H1 (cell line): ENCODE measurements at regions not wholly inside any gene's neighbourhood (a gene's known extent, or its start where the extent isn't known, plus 50 kb on each side); places are given as distances from the start of the nearest gene placed in this dataset.

Source experiments
- CTCF ChIA-PET: fragments of 300-600 bp; sonication (Branson Sonifier 250); formaldehyde crosslinking; loops from one replicate; lab custom pipeline; 2021; ENCODE audit not compliant: partially characterized antibody; lab: Charles Lee
- POLR2A ChIA-PET: fragments of 300-600 bp; sonication (Branson Sonifier 250); formaldehyde crosslinking; loops from one replicate; lab custom pipeline; 2021; ENCODE audit warnings: inconsistent platforms; ENCODE audit not compliant: partially characterized antibody; lab: Charles Lee
- DNase-seq, 2 experiments: peaks; one replicate each; pipeline versions ENCODE4 v3.0.0 to v3.0.0-alpha.2; 2010 to 2022; ENCODE audit warnings: low spot score in 2 of 2, low read depth in 1 of 2, mixed read lengths in 1 of 2
- FAIRE-seq: peaks from 2 replicates; lab custom pipeline; 2011; peaks lifted over from hg19 to GRCh38; lab: Jason Lieb, UNC
- H2AFZ ChIP-seq: 2 replicates; pipeline ENCODE4 v1.8.1; 2012; ENCODE audit warnings: low read length, inconsistent platforms
- H2AK5ac ChIP-seq: 2 replicates; pipeline ENCODE4 v1.6.1; 2013; ENCODE audit warnings: low read depth, low read length
- H2BK120ac ChIP-seq: replicated peaks from 2 replicates; pipeline ENCODE3; 2013; ENCODE audit warnings: low read depth, low read length, inconsistent platforms
- H2BK12ac ChIP-seq: 2 replicates; pipeline ENCODE4 v1.6.1; 2013; ENCODE audit warnings: low read depth, low read length
- H2BK15ac ChIP-seq: 2 replicates; pipeline ENCODE4 v1.6.1; 2013; ENCODE audit warnings: low read length
- H2BK20ac ChIP-seq: 2 replicates; pipeline ENCODE4 v1.6.1; 2013; ENCODE audit warnings: low read length
- H2BK5ac ChIP-seq: 2 replicates; pipeline ENCODE4 v1.6.1; 2013; ENCODE audit warnings: low read depth, low read length
- H3K14ac ChIP-seq: 2 replicates; pipeline ENCODE4 v1.6.1; 2013; ENCODE audit warnings: inconsistent platforms; ENCODE audit not compliant: insufficient read length
- H3K18ac ChIP-seq: 2 replicates; pipeline ENCODE4 v1.6.1; 2013; ENCODE audit warnings: low read length; ENCODE audit errors: extremely low read depth
- H3K23ac ChIP-seq: 2 replicates; pipeline ENCODE4 v1.6.1; 2013; ENCODE audit warnings: inconsistent platforms; ENCODE audit not compliant: insufficient read length
- H3K23me2 ChIP-seq: 2 replicates; pipeline ENCODE4 v1.6.1; 2013; ENCODE audit warnings: low read depth, low read length
- H3K27ac ChIP-seq: 2 replicates; pipeline ENCODE4 v1.6.1; 2011; ENCODE audit warnings: low read depth, low read length, inconsistent platforms
- H3K27me3 ChIP-seq, 4 experiments: replicated peaks in 1 of 4; 1 replicate in 1 of 4; 2 replicates in 3 of 4; pipeline versions ENCODE4 v1.6.1 to v1.8.1; 2011 to 2013; ENCODE audit warnings: low read length in 3 of 4, mild to moderate bottlenecking in 3 of 4, inconsistent platforms in 2 of 4, mixed read lengths in 2 of 4, moderate library complexity in 1 of 4; ENCODE audit not compliant: control insufficient read depth in 3 of 4, insufficient read depth in 3 of 4; ENCODE audit errors: extremely low read depth in 1 of 4
- H3K36me3 ChIP-seq, 4 experiments: 2 replicates each; pipeline versions ENCODE4 v1.6.1 to v1.8.1; 2011 to 2013; ENCODE audit warnings: mild to moderate bottlenecking in 4 of 4, low read length in 3 of 4, moderate library complexity in 2 of 4, control low read depth in 1 of 4, inconsistent platforms in 1 of 4; ENCODE audit not compliant: insufficient read depth in 4 of 4, control insufficient read depth in 2 of 4
- H3K4ac ChIP-seq: replicated peaks from 2 replicates; pipeline ENCODE3; 2013; ENCODE audit warnings: low read length, low read depth, mixed read lengths, inconsistent platforms; ENCODE audit not compliant: insufficient read length
- H3K4me1 ChIP-seq, 4 experiments: replicated peaks in 1 of 4; 1 replicate in 1 of 4; 2 replicates in 3 of 4; pipeline versions ENCODE4 v1.6.1 to v1.8.1; 2011 to 2013; ENCODE audit warnings: low read length in 3 of 4, inconsistent platforms in 2 of 4, mixed read lengths in 1 of 4; ENCODE audit not compliant: insufficient read depth in 4 of 4, control insufficient read depth in 3 of 4
- H3K4me2 ChIP-seq, 2 experiments: 2 replicates each; pipeline versions ENCODE4 v1.6.1 to v1.8.1; 2011 to 2013; ENCODE audit warnings: low read depth in 2 of 2, low read length in 2 of 2, control low read depth in 1 of 2, inconsistent platforms in 1 of 2, mild to moderate bottlenecking in 1 of 2; ENCODE audit not compliant: insufficient read depth in 1 of 2
- H3K4me3 ChIP-seq, 4 experiments: fragments of 200-600, 300-600 bp in 1 of 4; sonication (generic), shearing (Covaris generic), sonication (Bioruptor Twin) in 1 of 4; 2 replicates each; pipeline versions ENCODE4 v1.5.1 to v1.8.1; 2011 to 2016; ENCODE audit warnings: low read length in 4 of 4, low read depth in 3 of 4, control low read depth in 2 of 4, inconsistent platforms in 2 of 4, mild to moderate bottlenecking in 2 of 4, mixed read lengths in 1 of 4, moderate library complexity in 1 of 4; ENCODE audit not compliant: insufficient read depth in 2 of 4; ENCODE audit errors: extremely low read depth in 1 of 4
- H3K56ac ChIP-seq: replicated peaks from 2 replicates; pipeline ENCODE3; 2013; ENCODE audit warnings: low read depth, mild to moderate bottlenecking, mixed read lengths, low read length, inconsistent platforms; ENCODE audit not compliant: insufficient read length
- H3K79me1 ChIP-seq: 2 replicates; pipeline ENCODE4 v1.6.1; 2013; ENCODE audit warnings: low read depth, low read length, control low read depth
- H3K79me2 ChIP-seq, 2 experiments: 2 replicates each; pipeline versions ENCODE4 v1.6.1 to v1.8.1; 2012 to 2013; ENCODE audit warnings: low read length in 2 of 2, mild to moderate bottlenecking in 2 of 2, inconsistent platforms in 1 of 2; ENCODE audit not compliant: insufficient read depth in 2 of 2, control insufficient read depth in 1 of 2
- H3K9ac ChIP-seq, 4 experiments: replicated peaks in 1 of 4; 1 replicate in 1 of 4; 2 replicates in 3 of 4; pipeline versions ENCODE4 v1.6.1 to v1.8.1; 2011 to 2013; ENCODE audit warnings: low read depth in 3 of 4, low read length in 3 of 4, control low read depth in 2 of 4, mild to moderate bottlenecking in 2 of 4, moderate library complexity in 2 of 4, inconsistent platforms in 1 of 4; ENCODE audit errors: extremely low read depth in 1 of 4
- H3K9me3 ChIP-seq, 2 experiments: 2 replicates each; pipeline versions ENCODE4 v1.6.1 to v1.8.1; 2012 to 2013; ENCODE audit warnings: mild to moderate bottlenecking in 2 of 2, moderate library complexity in 2 of 2, control low read depth in 1 of 2, inconsistent platforms in 1 of 2, low read depth in 1 of 2, low read length in 1 of 2, mixed read lengths in 1 of 2; ENCODE audit not compliant: insufficient read depth in 2 of 2
- H4K20me1 ChIP-seq, 2 experiments: replicated peaks in 1 of 2; 2 replicates each; pipeline versions ENCODE3 to v1.8.1; 2011 to 2013; ENCODE audit warnings: inconsistent platforms in 2 of 2, low read length in 2 of 2, mild to moderate bottlenecking in 1 of 2; ENCODE audit not compliant: insufficient read depth in 2 of 2, control insufficient read depth in 1 of 2
- H4K5ac ChIP-seq: 2 replicates; pipeline ENCODE4 v1.6.1; 2013; ENCODE audit warnings: low read length, low read depth, mixed read lengths, inconsistent platforms; ENCODE audit not compliant: insufficient read length
- H4K8ac ChIP-seq: 2 replicates; pipeline ENCODE4 v1.8.0; 2013; ENCODE audit warnings: mild to moderate bottlenecking, moderate library complexity, low read length, inconsistent platforms; ENCODE audit not compliant: insufficient read depth; ENCODE audit errors: extremely low read depth
- H4K91ac ChIP-seq: replicated peaks from 2 replicates; pipeline ENCODE3; 2013; ENCODE audit warnings: low read length, mixed read lengths, inconsistent platforms; ENCODE audit not compliant: insufficient read length
- BRCA1 ChIP-seq: IDR thresholded peaks from 2 replicates; pipeline ENCODE4 v1.6.1; 2012; ENCODE audit warnings: low read depth, low read length, improper control_type of control experiment
- CHD2 ChIP-seq: IDR thresholded peaks from 2 replicates; pipeline ENCODE4 v1.6.1; 2012; ENCODE audit warnings: low read length, improper control_type of control experiment
- KDM4A ChIP-seq: IDR thresholded peaks from one replicate; pipeline ENCODE4 v1.7.1; 2012; ENCODE audit warnings: low read depth, mild to moderate bottlenecking, moderate library complexity, low read length, inconsistent platforms; ENCODE audit not compliant: severe bottlenecking
- SAP30 ChIP-seq: fragments of 300-600 bp; sonication (generic); IDR thresholded peaks from 2 replicates; pipeline ENCODE4 v1.7.1; 2012; ENCODE audit warnings: low read length, moderate library complexity, mild to moderate bottlenecking, inconsistent platforms; ENCODE audit not compliant: insufficient read depth, insufficient replicate concordance
- TBP ChIP-seq: IDR thresholded peaks from 2 replicates; pipeline ENCODE4 v1.6.1; 2011; ENCODE audit warnings: low read depth, low read length, improper control_type of control experiment
- TEAD4 ChIP-seq: IDR thresholded peaks from 2 replicates; pipeline ENCODE4 v1.6.1; 2012; ENCODE audit warnings: low read depth, low read length, inconsistent platforms, mixed read lengths
- WGBS, 2 experiments: shearing (Covaris generic) in 1 of 2; methylation state at CpG; one replicate each; pipeline versions ENCODE4 v1.1.6 to v1.1.7; 2013 to 2015; ENCODE audit warnings: low lambda C conversion rate in 2 of 2, mixed read lengths in 2 of 2, inconsistent platforms in 1 of 2, low coverage in 1 of 2, missing lambda C conversion rate in 1 of 2; ENCODE audit not compliant: insufficient replicate concordance in 2 of 2, insufficient coverage in 1 of 2, insufficient read length in 1 of 2; ENCODE audit errors: extremely low coverage in 1 of 2, missing lambda C conversion rate in 1 of 2; 5-methylcytosine and 5-hydroxymethylcytosine counted together

GRCh38 chr4:63795301-63795700 lies 613.9 kb downstream of the TECRL start:
- WGBS, 2 experiments = 94% methylated on average over 2 of the region's 2 CpGs; no CpG with 5 or more reads in 1 of the 2 experiments

More at GRCh38 chr4:63795301-63795700, 613.9 kb downstream of the TECRL start:
- Histone ChIP-seq H2BK12ac (no peak overlapping the region), H3K14ac (no peak overlapping the region), H4K91ac (no peak overlapping the region), H2AFZ (no peak overlapping the region), H3K9me3 (no peaks in the 10 kb centered on the region), H2BK5ac (no peak overlapping the region), H3K79me2 (no peaks in the 10 kb centered on the region), H3K4ac (no peak overlapping the region), H4K5ac (no peak overlapping the region), H2BK20ac (no peak overlapping the region), H3K56ac (no peak overlapping the region), H2BK15ac (no peak overlapping the region), H4K20me1 (no peaks in the 10 kb centered on the region), H3K18ac (no peak overlapping the region), H2AK5ac (no peak overlapping the region), H3K23ac (no peak overlapping the region), H2BK120ac (no peak overlapping the region), H3K79me1 (no peaks in the 10 kb centered on the region), H3K4me1 (no peaks in the 10 kb centered on the region), H3K27ac (no peak overlapping the region), H4K8ac (no peak overlapping the region), H3K4me3 (no peak overlapping the region), H3K23me2 (no peaks in the 10 kb centered on the region), H3K27me3 (no peaks in the 10 kb centered on the region)
- CTCF ChIA-PET = no interaction called here
- FAIRE-seq = no peak
- no peak for DNase-seq
- POLR2A ChIA-PET = no interaction called here
- no peak for TF ChIP-seq TBP
- no peak for TF ChIP-seq CHD2
- no peak for TF ChIP-seq BRCA1
- no peak for TF ChIP-seq SAP30
- no peak for TF ChIP-seq KDM4A
- no peak for TF ChIP-seq TEAD4
- TF ChIP-seq, all 59 proteins: peak for 0
- no peak overlapping the region for H3K4me2 ChIP-seq
- H3K9ac ChIP-seq = no peak overlapping the region
- H3K36me3 ChIP-seq = no peaks in the 10 kb centered on the region
